ENCODE measurements at regions not wholly inside any gene's neighbourhood (a gene's known extent, or its start where the extent isn't known, plus 50 kb on each side); places are given as distances from the start of the nearest gene placed in this dataset.

DNA sequence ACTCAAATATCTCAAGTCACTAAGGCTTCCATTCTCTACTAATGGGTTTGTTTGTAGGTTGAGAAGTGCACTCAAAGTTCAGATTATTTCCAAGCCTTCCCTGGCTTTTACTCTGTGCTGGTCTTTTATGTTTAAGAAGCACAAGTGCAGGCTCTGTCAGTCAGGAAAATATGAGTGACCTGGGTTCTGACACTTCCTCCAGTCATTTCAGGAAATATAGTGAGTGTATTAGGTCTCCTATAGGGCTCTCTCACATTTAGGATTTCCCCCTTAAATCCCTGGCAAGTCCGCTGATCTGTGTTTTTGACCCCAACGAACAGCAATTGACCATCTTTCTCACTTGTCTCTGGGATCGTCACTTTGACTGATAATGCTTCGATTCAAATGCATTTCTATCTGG is 210.2 kb downstream of the ARPP21 start:
- DNase-seq: no peak

DNA sequence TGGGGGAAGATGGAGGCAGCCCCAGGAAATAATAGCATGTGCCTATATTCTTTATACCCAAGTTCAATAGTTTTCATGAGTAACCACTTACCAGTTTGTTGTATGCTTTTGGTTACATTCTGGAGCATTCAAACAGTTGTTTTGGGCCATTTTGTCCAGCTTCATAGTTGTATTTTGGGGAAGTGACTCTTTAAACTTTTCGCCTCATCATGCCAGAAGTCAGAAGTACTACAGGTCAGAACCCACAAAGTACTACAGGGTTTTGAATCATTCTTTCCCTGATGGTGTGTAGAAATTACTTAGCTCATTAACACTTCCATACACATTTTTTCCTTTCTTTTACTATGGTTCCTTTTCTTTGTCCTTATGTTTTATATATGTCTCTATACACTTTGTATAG is 210.6 kb downstream of the ARPP21 start:
- DNase-seq: peak; percentile 42

DNA sequence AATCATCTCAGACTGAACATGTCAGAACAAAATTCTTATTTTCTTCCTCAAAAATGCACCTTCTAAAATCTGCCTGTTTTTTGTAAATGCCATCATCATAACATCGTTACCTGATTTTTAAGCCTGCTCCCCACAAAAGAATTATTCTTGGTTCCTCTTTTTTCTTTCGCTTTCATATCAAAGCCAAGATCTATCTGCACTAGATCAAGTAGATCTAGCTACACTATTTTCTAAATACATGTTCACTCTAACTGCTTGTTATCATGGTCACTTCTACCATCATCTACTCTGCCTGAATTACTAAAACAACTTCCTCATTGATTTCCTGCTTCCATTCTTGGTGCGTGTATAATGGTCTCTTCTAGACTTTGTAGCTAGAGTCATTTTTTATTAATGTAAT is 217.7 kb downstream of the ARPP21 start:
- no peak for DNase-seq

DNA sequence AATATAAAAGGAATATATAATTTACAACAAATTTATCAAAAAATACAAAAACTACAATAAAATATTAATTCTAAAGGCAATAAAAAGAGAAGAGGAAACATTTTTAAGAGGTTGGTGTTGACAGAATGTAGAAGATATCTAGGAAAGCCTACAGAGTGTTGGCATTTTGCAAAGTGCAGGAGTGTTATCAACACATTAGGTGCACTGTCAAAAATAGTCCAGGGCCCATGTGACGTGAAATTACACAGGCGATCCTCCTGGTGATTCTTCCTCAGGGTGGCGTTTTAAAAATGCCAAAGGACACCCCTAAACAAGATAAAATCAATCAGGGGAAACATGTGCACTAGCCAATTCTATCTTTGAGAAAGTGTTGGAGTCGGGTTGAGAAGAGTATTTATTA is 222.7 kb downstream of the ARPP21 start:
- no peak for DNase-seq

DNA sequence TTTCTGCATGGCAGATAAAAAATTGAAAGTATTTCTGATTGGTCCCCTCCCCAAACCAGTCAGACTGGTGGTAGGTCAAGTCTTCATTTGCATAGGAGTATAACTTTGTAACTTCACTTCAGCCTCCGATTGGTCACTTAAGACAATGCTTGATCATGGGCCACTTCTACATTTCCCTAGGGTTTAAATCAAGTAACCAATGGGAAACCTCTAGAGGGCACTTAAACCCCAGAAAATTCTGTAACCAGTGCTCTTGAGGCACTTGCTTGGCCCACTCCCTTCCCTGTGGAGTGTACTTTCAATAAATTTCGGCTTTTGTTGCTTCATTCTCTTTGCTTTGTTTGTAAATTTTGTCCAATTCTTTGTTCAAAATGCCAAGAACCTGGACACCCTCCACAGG is 225.5 kb downstream of the ARPP21 start:
- peak; percentile 57 for DNase-seq

DNA sequence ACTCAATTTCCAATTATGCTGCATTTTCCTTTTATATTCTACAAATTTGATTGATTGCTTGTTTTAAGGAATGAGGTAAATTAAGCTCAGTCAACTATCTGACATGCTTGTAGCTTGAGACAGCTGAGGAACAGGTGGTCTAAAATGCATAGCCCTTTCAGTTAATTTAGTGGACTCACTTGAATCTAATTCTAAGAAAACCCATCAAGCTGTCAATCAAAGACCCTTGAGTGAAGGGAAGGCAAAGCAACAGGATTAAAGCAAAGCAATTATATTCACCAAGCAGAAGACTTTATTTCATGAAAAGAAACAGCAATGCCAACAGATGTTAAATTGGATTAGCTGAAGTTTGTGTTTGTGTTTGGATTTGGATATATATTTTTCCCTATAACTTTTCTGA is 228.5 kb downstream of the ARPP21 start:
- DNase-seq: no peak

DNA sequence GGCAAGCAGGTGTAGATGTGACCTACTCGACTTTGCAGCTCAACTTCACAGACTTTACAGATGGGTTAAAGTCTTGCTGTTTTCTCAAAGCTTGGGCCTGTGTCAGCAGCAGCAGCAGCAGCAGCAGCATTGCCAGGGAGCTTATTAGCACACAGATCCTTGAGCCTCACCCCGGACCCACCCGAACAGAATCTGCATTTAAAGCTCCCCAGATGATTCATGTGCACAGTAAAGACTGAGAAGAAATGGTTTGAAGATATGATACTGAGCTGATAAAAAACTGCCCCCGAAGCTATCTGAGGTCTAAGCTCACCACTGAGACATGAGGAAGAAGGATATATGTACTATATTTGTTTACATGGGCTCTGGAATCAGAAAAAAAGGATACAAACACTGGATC is 231.7 kb downstream of the ARPP21 start:
- DNase-seq: peak; percentile 17

DNA sequence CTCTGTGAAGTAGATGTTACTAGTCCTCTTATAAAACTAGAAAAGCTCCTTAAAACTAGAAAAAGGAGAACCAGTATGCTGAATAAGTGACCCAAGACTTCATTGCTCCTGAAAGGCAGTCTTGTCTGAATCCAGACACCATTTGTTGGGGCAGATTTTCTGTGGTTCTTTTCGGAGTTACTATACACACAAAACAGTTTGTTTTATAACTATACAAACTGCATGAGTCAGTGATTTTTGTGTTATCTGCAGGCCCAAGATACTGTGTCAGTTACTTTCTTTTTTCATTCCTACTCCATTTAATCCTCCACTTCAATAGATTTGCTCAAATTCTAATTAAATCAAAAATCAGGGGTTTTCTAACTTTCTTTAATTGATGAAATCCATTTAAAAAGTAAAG is 244.6 kb downstream of the ARPP21 start:
- peak; percentile 75 for DNase-seq

DNA sequence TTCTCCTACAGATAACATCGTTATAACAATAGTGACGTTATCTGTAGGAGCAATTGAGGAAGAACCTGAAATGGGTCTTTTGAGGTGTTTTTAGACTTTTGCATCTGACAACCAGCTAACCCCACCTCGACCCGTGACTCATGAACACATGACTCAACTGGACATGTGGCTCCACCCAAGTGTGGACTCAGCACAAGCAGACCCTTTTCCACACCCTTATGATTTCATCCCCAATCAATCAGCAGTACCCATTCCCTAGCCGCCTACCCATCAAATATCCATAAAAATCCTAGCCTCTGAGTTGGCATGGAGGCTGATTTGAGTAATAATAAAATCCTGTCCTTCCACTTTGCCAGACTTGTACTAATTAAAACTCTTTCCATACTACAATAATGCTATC is 255.4 kb downstream of the ARPP21 start:
- DNase-seq: peak; percentile 46

DNA sequence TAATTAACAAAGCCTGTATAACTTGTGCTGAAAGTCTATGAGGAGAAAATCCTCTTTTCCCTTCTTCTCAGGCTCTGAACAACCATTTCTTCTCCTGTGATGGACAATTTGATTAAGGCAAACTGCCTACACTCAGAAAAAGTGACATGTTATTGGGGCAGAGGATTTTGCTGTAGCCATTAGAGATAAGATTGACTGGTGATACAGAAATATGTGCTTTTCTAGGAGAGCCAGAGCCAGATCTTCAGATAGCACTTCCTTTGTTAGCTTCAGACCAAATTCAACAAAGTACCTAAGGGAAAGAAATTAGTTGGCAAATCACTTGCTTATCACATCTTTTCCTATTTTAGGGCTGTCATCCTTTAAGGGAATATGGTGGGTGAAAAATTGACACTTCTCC is 259.9 kb downstream of the ARPP21 start:
- no peak for DNase-seq

DNA sequence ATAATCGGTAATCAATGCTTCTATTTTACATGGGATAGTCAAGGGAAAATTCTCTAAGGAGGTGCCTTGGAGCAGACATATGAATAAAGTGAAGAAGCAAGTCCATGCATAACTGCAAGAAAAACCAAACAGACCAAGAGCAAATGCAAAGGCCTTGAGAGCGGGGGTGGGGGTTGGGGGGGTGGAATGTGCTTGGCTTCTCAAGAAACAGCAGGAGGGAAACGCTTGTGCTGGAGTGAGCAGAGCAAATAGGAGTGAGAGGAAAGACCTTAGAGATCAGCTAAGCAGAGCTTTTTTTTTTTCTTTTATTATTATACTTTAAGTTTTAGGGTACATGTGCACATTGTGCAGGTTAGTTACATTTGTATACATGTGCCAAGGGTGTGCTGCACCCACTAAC is 260.8 kb downstream of the ARPP21 start:
- no peak for DNase-seq

DNA sequence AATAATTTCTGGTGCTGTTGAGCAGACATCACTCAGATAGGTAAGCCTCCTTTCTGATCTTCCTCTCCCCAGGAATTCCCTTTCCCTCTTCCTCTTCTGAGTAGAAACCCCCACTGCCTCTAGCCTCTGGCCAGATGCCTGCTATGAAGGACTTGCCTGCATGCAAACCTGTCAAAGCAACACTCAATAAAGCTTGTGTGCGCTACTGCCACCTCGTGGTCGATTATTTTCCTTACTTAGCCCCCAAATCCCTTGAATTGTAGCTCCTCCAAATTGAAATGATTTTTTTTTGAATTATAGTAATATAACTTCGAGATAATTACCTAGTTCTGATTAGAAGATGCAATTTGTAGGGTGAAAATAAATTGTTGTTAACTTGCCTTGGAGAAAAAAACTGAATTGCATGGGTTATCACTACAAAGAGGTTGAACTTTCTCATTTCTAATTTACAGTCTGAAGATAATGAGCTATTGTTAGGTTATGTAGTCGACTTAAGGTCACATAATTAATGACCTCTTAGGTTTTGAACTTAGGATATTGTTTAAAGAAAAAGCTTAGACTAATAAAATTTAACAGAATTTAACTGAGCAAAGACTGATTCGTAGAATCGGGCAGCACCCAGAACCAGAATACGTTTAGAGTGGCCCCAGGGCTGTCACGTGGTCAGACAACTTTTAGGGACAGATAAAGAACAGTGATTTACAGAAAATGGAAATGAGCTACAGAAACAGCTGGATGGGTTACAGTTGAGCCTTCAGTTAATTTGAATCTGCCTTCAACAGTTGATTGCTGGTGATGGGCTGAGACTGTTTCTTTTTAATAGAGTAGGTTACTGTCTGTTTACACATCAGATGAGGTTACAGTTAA is 269.3 kb downstream of the ARPP21 start:
- peak; percentile 86 for DNase-seq

DNA sequence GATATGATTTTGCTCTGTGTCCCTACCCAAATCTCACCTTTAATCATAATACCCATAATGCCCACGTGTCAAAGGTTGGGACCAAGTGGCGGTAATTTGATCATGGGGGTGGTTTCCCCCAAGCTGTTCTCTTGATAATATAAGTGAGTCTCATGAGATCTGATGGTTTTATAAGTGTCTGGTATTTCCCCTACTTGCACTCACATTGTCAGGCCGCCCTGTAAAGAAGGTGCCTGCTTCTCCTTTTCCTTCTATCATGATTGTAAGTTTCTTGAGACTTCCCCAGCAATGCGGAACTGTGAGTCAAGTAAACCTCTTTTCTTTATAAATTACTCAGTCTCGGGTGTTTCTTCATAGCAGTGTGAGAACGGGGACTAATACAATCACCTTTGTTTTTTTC is 279.8 kb downstream of the ARPP21 start:
- no peak for DNase-seq

DNA sequence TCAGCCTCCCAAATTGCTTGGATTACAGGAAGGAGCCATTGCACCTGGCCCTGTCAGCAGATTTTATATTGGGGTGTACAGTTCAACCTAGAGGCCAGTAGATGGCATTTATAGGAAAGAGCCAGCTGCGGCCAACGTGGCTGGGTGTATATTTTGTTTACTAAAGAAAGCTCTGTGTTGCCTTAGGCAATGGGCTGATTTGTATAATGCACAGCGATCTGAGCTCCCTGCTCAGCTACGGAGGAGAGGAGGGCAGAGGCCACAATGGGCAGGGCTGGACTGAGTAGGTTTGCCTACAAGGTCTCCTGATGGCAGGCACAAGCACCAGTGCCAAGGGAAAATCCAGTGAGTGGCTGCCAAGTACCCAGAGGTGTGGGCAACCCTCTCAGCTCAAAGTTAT is 282.4 kb downstream of the ARPP21 start:
- no peak for DNase-seq

DNA sequence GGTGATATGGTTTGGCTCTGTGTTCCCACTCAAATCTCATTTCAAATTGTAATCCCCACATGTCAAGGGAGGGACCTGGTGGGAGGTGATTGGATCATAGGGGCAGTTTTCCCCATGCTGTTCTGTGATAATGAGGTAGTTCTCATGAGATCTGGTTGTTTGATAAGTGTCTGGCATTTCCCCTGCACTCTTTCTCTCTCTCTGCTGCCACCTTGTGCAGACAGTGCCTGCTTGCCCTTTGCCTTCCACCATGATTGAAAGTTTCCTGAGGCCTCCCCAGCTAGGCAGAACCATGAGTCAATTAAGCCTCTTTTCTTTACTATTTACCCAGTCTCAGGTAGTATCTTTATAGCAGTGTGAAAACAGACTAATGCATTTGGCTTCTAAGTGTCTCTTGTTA is 284.7 kb downstream of the ARPP21 start:
- peak; percentile 79 for DNase-seq

DNA sequence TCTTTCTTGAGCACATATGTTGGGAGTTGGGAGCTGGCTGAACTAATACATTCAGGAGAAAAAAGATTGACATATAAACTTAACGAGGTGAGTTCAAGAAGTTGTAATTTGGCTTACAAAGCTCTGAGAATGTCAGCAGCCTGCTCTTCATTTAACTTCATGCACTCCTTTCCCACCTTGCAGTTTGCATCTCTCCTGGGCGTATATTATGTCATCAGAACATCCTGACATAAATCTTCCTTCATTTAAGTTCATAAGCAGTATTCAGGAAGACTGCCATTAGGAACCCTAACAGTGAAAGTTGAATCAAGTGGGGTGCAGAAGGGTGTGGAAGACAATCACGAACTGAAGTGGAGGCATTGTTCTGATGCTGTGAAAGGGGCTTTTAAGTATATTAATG is 288.1 kb downstream of the ARPP21 start:
- DNase-seq: no peak

DNA sequence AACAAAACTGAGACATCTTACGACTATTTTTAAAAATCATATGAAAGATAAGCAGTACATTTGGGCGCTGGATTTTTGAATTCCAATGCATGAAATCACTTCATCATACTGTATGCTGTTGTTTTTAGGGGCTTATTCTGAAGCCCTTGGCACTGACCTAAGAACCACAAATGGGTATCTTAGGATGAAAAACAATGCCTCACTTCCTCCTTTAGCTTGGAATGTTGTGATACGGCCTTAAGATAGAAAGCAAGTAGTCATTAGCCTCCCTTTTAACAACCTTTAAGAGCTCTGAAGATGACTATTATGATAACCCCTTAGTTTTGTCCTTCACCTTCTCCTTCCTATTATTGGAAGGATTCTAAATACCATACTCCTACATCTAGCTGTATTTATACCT is 289.8 kb downstream of the ARPP21 start:
- DNase-seq: no peak

DNA sequence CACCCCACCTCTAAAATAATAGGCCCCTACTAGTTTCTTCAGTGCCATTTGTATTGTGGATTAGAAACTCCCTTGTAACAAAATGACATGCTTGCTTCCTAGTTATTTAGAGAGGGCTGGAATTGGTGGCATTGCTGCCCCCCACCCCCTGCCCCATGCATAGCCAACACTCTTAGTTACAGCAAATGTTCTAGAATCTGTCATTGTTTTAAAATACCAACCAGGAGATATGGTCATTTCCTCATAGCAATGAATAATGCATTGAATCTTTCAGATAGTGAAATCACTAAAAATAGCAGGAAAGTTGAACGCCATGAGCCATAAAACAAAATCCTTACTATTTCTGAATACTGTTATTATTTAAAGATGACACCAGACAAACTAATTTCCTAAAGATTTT is 292.5 kb downstream of the ARPP21 start:
- DNase-seq: peak; percentile 9

DNA sequence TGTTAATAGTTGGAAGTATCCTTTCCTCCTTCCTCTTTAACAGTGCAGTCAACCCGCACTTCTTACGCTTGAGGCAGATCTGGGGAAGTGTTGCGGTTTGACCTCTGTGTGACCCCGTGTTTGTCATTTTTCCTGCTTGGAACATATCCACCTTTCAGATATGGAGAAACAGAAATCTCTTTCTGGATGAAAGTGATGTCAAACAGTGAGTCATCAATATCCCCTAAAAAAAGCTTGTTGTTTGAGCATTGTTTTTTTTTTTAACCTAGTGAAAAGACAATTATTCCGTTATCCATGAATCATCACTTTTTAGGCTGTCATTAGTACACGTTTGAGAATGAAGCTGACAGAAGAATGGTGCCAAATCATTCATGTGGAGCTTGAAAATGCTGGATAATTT is 293.7 kb downstream of the ARPP21 start:
- peak; percentile 81 for DNase-seq

DNA sequence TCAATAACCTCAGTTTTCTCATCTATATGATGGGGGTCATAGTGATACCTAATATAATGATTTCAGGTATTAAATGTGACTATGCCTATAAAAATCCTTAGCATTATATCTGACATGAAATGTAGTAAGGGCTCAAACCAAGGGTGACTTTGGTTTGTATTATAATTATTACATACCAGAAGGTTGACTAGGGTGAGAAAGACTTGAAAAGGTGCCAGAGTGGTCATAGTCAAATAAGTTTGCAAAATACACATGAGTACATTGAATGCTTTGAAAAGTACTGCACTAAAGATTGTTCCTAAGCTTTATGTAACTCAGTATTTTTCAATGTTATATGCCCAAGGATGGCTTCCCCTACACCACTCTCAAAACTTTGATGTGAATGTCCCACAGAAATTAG is 297.2 kb downstream of the ARPP21 start:
- no peak for DNase-seq

DNA sequence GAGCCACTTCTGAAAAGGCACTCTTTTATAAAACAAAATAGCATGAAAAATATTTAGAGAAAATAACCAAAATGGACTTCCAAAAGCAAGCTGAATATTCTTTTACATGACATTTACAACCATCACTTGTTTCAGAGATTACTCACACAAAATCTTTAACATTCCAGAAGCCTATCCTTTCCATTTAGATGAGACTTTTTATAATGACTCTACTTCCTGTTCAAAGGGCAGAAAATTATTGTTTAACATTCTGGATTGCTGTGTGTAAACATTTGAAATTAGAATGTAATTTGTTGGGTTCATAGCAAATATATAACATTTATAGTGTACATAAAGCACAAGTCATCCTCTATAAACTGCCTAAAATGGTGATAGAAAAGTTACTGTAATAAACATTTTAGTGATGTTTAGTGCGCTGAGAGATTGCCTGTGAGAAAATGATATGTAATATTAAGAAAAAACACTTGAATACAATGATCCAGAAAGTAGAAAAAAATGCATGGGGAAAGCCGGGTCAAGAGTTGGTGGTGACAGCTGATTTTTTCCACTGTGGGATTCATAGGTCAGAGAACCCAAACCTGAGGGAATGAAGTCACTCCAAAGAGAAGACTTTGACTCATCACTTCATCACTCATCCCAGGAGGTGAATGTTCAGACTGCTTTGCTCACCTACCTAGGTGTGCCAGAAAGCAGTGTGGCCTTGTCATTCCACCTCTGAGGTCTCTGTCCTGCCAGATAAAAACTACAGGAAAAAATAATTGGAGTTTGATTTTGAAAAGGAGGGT is 305.8 kb downstream of the ARPP21 start:
- DNase-seq: no peak

DNA sequence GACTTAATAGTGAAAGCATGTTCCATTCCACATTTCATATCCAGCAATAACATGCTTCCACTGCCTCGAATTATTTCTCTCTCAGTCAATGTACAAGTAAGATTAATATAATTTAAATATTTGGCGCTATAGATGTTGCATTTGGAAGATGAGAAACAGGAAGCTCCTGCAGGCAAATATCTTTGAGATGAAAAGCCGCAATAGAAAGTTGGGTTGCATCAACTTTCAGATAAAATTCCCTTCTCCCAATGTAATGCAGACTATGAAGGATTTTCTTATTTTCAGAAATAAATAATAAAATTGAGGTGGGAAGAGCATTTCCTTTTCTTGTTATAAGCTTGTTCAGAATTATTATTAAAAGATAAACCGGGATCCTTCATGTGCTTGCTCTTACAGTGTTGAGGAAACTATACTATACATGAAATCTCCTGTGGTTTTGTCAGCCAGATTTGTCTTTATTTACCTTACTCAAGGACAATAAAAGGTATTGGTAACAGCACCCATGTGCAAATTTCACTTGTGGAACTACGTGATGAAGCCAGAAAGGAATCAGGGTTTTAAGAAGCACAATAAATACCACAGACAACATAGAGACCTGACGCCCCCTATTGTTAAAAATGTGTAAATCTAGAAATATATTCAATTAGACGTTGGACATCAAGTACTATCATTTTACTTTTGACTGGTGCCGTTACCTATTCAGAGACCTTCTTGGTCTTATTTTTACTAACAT is 307.0 kb downstream of the ARPP21 start:
- peak; percentile 72 for DNase-seq

DNA sequence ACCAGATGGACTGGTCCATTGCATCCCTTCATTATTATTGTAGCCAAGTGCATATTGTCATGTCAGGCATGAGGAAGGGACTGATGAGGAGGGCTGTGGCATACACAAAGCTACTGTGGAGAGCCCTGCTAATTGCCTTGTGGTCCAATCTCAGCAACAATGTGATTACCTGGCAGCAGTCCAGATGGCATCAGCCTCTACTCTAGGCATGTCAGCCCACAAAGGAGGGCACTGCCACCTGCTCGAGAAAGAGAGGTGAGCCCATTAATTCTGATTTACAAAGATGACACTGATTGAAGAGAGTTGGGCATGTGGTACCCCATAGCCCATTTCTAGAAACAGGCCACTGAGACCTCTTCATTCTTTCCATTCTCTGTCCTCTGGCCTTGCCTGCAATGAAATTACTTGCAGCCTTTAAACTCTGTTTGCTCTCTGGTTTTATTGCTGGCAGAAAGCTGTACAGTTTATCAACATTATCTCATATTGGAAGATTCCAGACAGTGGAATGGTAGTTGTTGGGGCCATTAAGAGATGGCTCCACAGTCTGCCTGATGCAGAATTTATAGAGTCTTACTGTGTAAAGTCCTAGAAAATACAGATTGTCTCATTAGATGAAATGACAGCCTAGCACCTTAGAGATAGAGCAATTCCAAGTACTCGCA is 307.7 kb downstream of the ARPP21 start:
- DNase-seq: no peak
